ENCODE measurements at regions not wholly inside any gene's neighbourhood (a gene's known extent, or its start where the extent isn't known, plus 50 kb on each side); places are given as distances from the start of the nearest gene placed in this dataset.
"Not testable (repeated sequence)": the region's sequence is repeated elsewhere in the genome, so short reads cannot be mapped to it uniquely, and the experiment has no call there.

GRCh38 chr15:84401891-84402840, 166.6 kb downstream of the GOLGA6L4 start:
- TF ChIP-seq CTCF, EP300 (IDR thresholded peaks at IDR 0.05): not testable (repeated sequence)
